ENCODE measurements at regions not wholly inside any gene's neighbourhood (a gene's known extent, or its start where the extent isn't known, plus 50 kb on each side); places are given as distances from the start of the nearest gene placed in this dataset.
"Not testable (repeated sequence)": the region's sequence is repeated elsewhere in the genome, so short reads cannot be mapped to it uniquely, and the experiment has no call there.

DNA sequence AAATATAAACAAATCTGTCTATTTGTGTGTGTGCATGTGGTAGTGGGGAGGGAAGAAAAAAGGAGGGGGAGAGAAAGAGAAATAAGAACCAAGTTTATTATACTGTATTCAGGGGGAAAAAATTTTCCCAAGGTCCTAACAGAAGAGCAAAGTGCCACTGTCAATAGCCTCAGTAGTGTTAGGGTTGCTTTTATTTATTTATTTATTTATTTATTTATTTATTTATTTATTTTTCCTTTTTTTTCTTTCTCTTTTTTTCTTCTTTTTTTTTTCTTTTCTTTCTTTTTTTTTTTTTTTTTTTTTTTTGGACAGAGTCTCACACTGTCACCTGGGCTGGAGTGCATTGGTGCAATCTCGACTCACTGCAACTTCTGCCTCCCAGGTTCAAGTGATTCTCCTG lies 352.7 kb downstream of the OR4F29 start:
- not testable (repeated sequence) for TF ChIP-seq EZH2phosphoT487, CTCF, EZH2 (IDR thresholded peaks at IDR 0.05)

Data from neural progenitor cell (in vitro differentiated cells).